Mucosa of descending colon (tissue), 3 donors: ENCODE measurements at regions not wholly inside any gene's neighbourhood (a gene's known extent, or its start where the extent isn't known, plus 50 kb on each side); places are given as distances from the start of the nearest gene placed in this dataset.

Experiments used
- ATAC-seq: fragments of 200-7000 bp; cut with Tn5 transposase; one replicate; pipeline ENCODE4 v1.9.1; 2020; ENCODE audit warnings: mild to moderate bottlenecking, moderate library complexity
- DNase-seq, 3 donors: peaks; one replicate each; pipeline ENCODE4 v3.0.0-alpha.2; 2020
- H3K36me3 ChIP-seq: fragments of 200-600 bp; one replicate; pipeline ENCODE4 v1.8.0; 2021; ENCODE audit warnings: low read depth, mild to moderate bottlenecking
- H3K4me1 ChIP-seq: fragments of 200-600 bp; one replicate; pipeline ENCODE4 v1.8.0; 2021; ENCODE audit warnings: low read depth, mild to moderate bottlenecking
- H3K4me3 ChIP-seq: fragments of 200-600 bp; one replicate; pipeline ENCODE4 v1.8.0; 2021; ENCODE audit warnings: mild to moderate bottlenecking
- H3K9me3 ChIP-seq: fragments of 200-600 bp; one replicate; pipeline ENCODE4 v1.8.0; 2021; ENCODE audit warnings: mild to moderate bottlenecking
- intact Hi-C, 2 donors: fragments of 100-400 bp; cut with DNase I in 1 of 2; cut with micrococcal nuclease in 1 of 2; formaldehyde crosslinking; loops; one replicate each; pipeline versions ENCODE4 v1.11.0 to v1.11.1; 2022; cut with DNase I, micrococcal nuclease
- TF ChIP-seq, protein P1 (sequence below): fragments of 200-600 bp; IDR thresholded peaks from one replicate; pipeline ENCODE4 v1.8.0; 2022; ENCODE audit warnings: antibody characterized with exemption, mild to moderate bottlenecking
- donor health status: DM: no; HTN: no; CAD: no; lungs with moderate emphysema.
- donor health status: DM: no; HTN: no; CAD: no.
- donor health status: DM: no; HTN: yes; CAD: no.

DNA sequence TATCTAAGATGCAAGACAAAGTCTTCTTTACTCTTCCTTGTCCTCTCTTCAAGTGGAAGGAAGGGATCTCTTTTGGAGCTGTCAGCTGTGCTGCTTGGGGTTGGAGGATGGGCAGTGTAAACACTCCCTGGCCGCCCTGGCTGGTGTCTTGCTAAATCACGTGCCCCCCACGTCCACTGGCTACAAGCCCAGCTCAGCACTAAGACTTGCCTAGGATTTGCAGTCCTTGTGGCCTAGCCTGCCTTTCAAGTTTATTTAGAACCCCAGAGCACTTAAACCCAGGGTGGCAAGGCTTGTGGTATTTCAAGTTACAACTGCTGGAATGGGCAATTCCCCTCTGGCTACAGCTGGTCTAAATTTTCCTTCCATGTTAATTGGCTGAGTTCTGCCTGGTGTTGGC, 272.4 kb upstream of the MYO3A start:
- DNase-seq (no peak), ATAC-seq (no peak)
- Histone ChIP-seq H3K9me3 (no peaks in the 10 kb centered on the region), H3K4me1 (no peaks in the 10 kb centered on the region), H3K36me3 (no peaks in the 10 kb centered on the region), H3K4me3 (no peak overlapping the region)
- intact Hi-C loops = no loop called here
- TF ChIP-seq, protein P1, sequence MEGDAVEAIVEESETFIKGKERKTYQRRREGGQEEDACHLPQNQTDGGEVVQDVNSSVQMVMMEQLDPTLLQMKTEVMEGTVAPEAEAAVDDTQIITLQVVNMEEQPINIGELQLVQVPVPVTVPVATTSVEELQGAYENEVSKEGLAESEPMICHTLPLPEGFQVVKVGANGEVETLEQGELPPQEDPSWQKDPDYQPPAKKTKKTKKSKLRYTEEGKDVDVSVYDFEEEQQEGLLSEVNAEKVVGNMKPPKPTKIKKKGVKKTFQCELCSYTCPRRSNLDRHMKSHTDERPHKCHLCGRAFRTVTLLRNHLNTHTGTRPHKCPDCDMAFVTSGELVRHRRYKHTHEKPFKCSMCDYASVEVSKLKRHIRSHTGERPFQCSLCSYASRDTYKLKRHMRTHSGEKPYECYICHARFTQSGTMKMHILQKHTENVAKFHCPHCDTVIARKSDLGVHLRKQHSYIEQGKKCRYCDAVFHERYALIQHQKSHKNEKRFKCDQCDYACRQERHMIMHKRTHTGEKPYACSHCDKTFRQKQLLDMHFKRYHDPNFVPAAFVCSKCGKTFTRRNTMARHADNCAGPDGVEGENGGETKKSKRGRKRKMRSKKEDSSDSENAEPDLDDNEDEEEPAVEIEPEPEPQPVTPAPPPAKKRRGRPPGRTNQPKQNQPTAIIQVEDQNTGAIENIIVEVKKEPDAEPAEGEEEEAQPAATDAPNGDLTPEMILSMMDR = no peak

DNA sequence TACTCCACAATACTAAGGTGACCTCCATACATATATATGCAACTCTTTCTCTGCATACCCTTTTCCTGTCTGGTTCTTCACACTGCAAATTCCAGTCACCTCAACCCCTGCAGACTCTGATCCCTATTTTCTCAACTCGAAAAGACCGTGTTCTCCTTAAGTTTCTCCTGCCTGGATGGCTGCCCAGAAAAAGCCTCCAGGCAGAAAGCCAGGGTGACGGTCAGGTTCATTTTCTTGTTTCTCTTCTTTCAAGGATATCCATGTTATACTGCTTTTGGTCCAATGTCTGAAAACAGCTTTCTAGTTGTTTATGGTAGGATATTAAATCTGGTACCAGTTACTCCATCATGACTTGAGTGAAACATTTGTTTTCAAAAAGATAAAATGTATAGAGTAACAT, 267.8 kb upstream of the MYO3A start:
- Histone ChIP-seq H3K36me3 (no peaks in the 10 kb centered on the region), H3K4me3 (no peak overlapping the region), H3K9me3 (no peaks in the 10 kb centered on the region), H3K4me1 (no peaks in the 10 kb centered on the region)
- TF ChIP-seq, protein P1 = no peak
- DNase-seq = no peak
- intact Hi-C loops = no loop called here
- no peak for ATAC-seq

DNA sequence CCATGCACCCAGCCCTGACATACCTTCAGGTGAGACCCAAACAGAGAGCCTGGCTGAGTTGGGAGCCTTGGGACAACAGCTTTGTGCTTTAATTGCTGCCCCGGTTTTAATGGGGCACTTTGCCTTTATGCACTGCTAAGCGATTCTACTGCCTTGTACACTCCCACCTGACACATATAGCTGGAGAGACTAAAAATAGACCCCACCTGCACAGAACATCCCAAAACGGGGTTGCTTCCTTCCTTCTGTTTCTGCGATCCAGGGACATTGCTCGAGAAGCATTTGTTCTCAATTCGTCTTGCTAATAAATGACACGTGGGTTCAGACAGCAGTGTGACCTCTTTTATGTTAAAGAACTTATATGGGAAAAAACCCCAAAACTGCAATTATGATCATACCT, 258.8 kb upstream of the MYO3A start:
- TF ChIP-seq, protein P1 = no peak
- Histone ChIP-seq H3K4me1 (no peaks in the 10 kb centered on the region), H3K36me3 (no peaks in the 10 kb centered on the region), H3K9me3 (peaks cover 8% of the 10 kb centered on the region), H3K4me3 (no peak overlapping the region)
- intact Hi-C loops = no loop called here
- no peak for ATAC-seq
- DNase-seq = no peak

DNA sequence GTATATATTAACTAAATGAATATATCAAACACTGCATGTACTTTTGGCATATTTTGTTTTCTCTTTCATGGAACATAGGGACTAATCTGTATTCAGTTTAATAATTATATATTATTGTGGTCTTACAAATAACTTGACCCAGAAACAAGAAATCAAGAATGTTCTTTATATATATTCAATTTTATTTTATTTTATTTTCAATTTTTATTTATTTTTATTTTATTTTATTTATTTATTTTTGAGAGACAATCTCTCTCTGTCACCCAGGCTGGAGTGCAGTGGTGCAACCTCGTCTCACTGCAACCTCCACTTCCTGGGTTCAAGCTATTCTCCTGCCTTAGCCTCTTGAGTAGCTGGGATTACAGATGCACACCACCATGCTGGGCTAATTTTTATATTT, 258.4 kb upstream of the MYO3A start:
- ATAC-seq (no peak), DNase-seq (no peak)
- peaks cover 8% of the 10 kb centered on the region for H3K9me3 ChIP-seq
- TF ChIP-seq, protein P1 = no peak
- intact Hi-C loops = no loop called here
- no peaks in the 10 kb centered on the region for H3K36me3 ChIP-seq
- no peaks in the 10 kb centered on the region for H3K4me1 ChIP-seq
- H3K4me3 ChIP-seq = no peak overlapping the region

DNA sequence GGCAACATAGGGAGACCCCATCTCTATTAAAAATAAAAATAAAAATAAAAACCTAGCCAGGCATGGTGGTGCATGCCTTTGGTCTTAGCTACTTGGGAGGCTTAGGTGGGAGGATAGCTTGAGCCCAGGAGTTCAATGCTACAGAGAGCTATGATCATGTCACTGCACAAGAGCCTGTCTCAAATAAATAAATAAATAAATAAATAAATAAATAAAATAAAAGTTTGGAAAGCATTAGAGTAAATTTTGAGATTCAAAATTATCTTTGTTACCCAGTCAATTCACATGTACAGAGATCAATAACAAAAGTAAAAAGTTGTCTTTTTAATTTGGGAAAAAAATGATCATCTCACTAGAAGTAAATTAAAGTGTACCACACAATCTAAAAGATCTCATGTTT, 255.8 kb upstream of the MYO3A start:
- H3K9me3 ChIP-seq = peaks cover 8% of the 10 kb centered on the region
- intact Hi-C loops = no loop called here
- TF ChIP-seq, protein P1 = no peak
- H3K4me1 ChIP-seq = no peaks in the 10 kb centered on the region
- no peak overlapping the region for H3K4me3 ChIP-seq
- DNase-seq = no peak
- no peak for ATAC-seq
- H3K36me3 ChIP-seq = no peaks in the 10 kb centered on the region

DNA sequence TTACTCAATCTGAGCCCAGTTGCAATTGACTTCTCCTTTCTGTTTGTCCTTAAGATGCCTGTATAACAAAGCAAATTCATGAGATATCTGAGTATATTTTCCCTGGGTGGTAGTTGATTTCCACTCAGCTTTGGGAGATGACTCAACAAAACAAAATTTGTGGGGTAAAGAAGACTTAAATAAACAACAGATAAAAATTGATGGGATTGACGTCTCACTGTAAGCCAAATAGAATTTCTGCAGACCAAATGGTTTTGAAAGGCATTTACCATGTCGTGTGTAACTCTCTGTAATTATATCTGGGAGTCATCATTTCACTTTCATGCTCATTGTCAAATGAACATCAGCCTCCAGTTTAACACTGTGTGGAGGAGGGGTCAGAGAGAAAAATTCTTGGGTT, 255.4 kb upstream of the MYO3A start:
- TF ChIP-seq, protein P1 = no peak

More for the DNA sequence above, 255.4 kb upstream of the MYO3A start:
- no peak for DNase-seq
- ATAC-seq = no peak
- peaks cover 7% of the 10 kb centered on the region for H3K9me3 ChIP-seq
- H3K4me1 ChIP-seq = no peaks in the 10 kb centered on the region
- no peaks in the 10 kb centered on the region for H3K36me3 ChIP-seq
- H3K4me3 ChIP-seq = no peak overlapping the region
- intact Hi-C loops = no loop called here
